ENCODE measurements at regions not wholly inside any gene's neighbourhood (a gene's known extent, or its start where the extent isn't known, plus 50 kb on each side); places are given as distances from the start of the nearest gene placed in this dataset.

DNA sequence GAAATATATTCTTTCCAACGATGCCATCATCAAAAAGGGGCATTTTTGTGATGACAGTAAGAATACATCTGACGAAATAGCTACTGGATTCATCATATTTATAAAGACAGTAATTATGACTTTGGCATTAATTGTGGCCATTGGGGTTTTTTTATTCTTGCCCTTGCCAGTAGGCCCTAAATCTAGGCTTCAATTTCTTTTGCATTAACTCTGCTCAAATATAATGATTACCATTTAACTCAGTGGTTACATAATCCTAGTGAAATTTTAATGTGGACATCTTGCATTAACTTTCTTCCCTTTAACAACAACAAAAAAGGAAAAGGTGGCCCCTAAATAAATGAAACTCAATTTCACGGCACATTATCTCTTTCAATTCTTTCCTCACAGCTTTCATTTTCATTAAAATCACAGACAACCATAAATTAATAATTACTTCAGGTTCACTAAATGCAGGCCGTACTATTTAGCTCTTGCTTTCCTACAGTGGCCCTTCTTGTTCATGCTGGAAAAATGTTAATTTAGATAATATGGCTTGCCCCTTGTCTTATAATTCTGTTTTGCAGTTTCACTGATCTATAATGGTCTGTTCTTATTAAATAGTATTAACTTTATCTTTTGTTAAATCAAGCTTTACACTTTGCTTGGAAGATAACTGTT is 615.6 kb downstream of the DACH1 start:
- Histone ChIP-seq H3K27ac (ENCODE audit: low read length) (no peak overlapping the region), H3K9me3 (ENCODE audit: insufficient read depth, low read depth, low read length) (no peaks in the 10 kb centered on the region), H3K36me3 (ENCODE audit: insufficient read depth, low read depth, low read length) (no peaks in the 10 kb centered on the region), H3K4me3 (ENCODE audit: low read length) (no peak overlapping the region), H3K27me3 (ENCODE audit: insufficient read depth, low read length) (no peaks in the 10 kb centered on the region), H3K4me1 (ENCODE audit: insufficient read depth, low read length) (peaks cover 7% of the 10 kb centered on the region), H3K9ac (ENCODE audit: low read depth, low read length) (no peak overlapping the region)

DNA sequence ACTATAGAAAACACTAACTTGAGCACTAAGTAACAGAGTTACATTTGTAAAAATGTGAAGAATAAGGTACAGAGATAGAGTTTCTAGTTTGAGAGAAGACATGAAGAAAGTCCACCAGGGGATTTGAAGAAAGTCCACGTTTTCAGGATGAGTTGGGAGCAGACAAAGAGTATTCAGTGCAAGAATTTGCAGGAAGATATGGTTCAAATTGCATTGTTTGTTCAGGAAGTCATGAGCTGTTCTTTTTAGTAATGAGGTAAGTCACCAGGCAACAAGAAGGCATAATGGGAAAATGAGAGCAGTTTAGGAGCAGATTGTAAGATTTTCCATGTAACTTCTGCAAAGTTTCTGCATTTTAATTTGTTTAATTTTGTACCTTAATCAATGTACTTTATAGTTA is 618.0 kb downstream of the DACH1 start:
- Histone ChIP-seq H3K4me1 (ENCODE audit: insufficient read depth, low read length) (peaks cover 7% of the 10 kb centered on the region), H3K9me3 (ENCODE audit: insufficient read depth, low read depth, low read length) (no peaks in the 10 kb centered on the region), H3K4me3 (ENCODE audit: low read length) (no peak overlapping the region), H3K9ac (ENCODE audit: low read depth, low read length) (no peak overlapping the region), H3K27me3 (ENCODE audit: insufficient read depth, low read length) (no peaks in the 10 kb centered on the region), H3K27ac (ENCODE audit: low read length) (no peak overlapping the region), H3K36me3 (ENCODE audit: insufficient read depth, low read depth, low read length) (no peaks in the 10 kb centered on the region)

DNA sequence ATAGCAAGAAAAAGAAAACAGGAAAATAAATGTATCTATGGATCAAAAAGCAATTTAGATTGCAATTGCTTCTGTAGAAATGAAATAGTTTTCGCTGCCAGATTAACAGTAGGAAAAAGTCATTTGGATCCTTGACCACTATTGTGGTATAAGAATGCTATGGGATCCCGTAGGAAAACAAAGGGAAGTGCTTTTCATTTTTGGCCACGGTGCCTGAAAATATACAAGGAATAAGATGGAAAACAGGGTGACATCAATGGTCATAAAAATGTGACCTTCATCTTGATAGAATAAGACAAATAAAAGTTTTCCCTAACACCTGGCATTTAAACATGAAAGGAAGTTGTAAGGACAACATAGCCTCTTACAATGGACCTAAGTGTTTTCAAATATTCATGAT is 622.8 kb downstream of the DACH1 start:
- H3K36me3 ChIP-seq (ENCODE audit: insufficient read depth, low read depth, low read length) = no peaks in the 10 kb centered on the region
- no peaks in the 10 kb centered on the region for H3K4me1 ChIP-seq (ENCODE audit: insufficient read depth, low read length)
- no peak overlapping the region for H3K4me3 ChIP-seq (ENCODE audit: low read length)

DNA sequence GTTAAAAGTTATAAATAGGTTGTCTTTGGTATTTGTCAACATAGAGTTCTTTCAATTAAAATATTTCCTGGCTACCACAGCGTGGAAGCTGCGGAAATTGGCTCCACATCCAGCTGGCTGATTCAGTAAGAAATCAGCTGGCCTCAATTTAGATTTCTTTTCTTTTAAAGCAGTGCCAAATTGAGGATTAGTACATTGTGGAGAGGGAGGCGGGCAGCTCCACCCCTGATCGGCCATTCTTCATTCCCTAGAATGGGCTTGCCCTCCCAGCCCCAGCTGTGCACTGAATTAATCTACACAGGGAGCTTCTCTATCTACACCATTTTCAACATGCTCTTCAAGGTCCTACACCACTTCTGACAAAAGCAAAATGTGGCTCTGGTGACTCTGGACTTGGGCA is 624.8 kb downstream of the DACH1 start:
- no peaks in the 10 kb centered on the region for H3K27me3 ChIP-seq (ENCODE audit: insufficient read depth, low read length)
- no peak overlapping the region for H3K27ac ChIP-seq (ENCODE audit: low read length)
- H3K9me3 ChIP-seq (ENCODE audit: insufficient read depth, low read depth, low read length) = no peaks in the 10 kb centered on the region
- no peaks in the 10 kb centered on the region for H3K36me3 ChIP-seq (ENCODE audit: insufficient read depth, low read depth, low read length)
- H3K4me1 ChIP-seq (ENCODE audit: insufficient read depth, low read length) = no peaks in the 10 kb centered on the region
- no peak overlapping the region for H3K9ac ChIP-seq (ENCODE audit: low read depth, low read length)
- H3K4me3 ChIP-seq (ENCODE audit: low read length) = no peak overlapping the region

More for the DNA sequence above, 622.8 kb downstream of the DACH1 start:
- Histone ChIP-seq H3K27me3 (ENCODE audit: insufficient read depth, low read length) (no peaks in the 10 kb centered on the region), H3K27ac (ENCODE audit: low read length) (no peak overlapping the region), H3K9me3 (ENCODE audit: insufficient read depth, low read depth, low read length) (no peaks in the 10 kb centered on the region), H3K9ac (ENCODE audit: low read depth, low read length) (no peak overlapping the region)

DNA sequence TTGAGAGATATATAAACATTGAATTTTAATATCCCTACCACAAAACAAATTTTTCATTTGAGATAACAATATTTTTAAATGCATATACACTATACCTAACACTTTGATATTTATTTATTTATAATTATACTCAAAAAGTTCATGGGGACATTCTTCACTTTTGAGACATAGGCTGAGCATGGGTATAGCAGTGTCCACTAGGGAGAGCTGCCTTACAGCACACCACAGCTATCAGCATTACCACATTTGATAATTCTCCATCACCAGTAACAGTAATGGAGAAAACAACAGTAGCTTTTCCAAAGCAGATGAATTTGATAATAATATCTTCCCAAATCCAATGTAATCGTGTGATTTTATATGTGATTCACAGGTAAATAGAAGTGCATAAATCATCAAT is 626.1 kb downstream of the DACH1 start:
- H3K4me3 ChIP-seq (ENCODE audit: low read length) = no peak overlapping the region
- no peaks in the 10 kb centered on the region for H3K4me1 ChIP-seq (ENCODE audit: insufficient read depth, low read length)
- no peaks in the 10 kb centered on the region for H3K36me3 ChIP-seq (ENCODE audit: insufficient read depth, low read depth, low read length)
- H3K27ac ChIP-seq (ENCODE audit: low read length) = no peak overlapping the region
- no peaks in the 10 kb centered on the region for H3K9me3 ChIP-seq (ENCODE audit: insufficient read depth, low read depth, low read length)
- no peaks in the 10 kb centered on the region for H3K27me3 ChIP-seq (ENCODE audit: insufficient read depth, low read length)
- H3K9ac ChIP-seq (ENCODE audit: low read depth, low read length) = no peak overlapping the region

DNA sequence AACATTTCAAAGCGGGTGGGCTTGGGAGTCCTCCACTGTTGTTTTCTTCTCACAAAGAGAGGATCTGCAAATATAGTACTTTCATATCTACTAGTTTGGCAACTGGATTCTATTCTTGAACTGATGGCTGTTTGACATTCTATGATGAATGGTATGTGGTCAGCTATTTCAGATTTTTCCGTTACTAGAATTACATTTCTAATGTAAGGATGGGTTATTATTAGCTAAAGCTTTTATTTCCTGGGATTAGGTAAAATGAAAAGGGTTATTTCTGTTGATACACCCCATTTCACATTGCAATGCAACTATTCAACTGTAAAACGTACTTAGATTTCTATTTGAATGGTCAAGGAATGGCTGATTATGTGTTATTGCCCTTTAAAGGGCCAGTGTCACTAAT is 629.7 kb downstream of the DACH1 start:
- Histone ChIP-seq H3K9ac (ENCODE audit: low read depth, low read length) (no peak overlapping the region), H3K36me3 (ENCODE audit: insufficient read depth, low read depth, low read length) (no peaks in the 10 kb centered on the region), H3K9me3 (ENCODE audit: insufficient read depth, low read depth, low read length) (no peaks in the 10 kb centered on the region), H3K27ac (ENCODE audit: low read length) (no peak overlapping the region), H3K4me3 (ENCODE audit: low read length) (no peak overlapping the region), H3K4me1 (ENCODE audit: insufficient read depth, low read length) (no peaks in the 10 kb centered on the region), H3K27me3 (ENCODE audit: insufficient read depth, low read length) (no peaks in the 10 kb centered on the region)

DNA sequence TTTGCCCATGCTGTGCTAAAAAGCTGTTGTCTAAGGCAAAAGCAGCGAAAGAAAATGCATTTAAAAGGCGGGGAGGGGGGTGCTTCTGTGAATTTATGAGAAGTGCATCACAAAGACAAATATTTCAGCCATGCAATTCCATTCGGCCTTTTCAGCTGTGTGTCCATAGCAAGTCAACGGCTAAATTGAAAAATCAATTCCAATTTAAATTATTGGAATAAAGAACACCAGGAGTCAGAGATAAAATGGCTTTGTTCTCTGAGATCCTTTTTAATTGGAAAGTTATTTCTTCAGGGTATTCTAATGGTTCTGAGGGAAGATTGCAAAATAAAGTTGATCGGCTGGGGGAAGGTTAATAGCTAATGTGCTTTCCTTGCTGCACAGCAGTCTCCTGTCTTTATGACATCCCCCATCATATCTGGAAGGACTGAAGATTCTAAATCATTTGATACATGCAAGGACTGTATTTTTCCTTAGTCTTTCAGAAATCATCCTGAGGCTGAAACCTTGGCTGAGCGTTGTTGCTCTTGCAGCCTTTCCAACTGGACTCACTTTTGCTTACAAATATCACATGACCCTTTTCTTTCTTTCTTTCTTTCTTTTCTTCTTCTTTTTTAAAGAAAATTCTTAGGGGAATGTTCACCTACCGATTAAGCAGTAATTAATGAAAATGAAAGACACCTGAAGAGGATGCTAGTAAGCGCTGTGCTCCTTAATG is 647.1 kb downstream of the DACH1 start:
- Histone ChIP-seq H3K36me3 (ENCODE audit: insufficient read depth, low read depth, low read length) (no peaks in the 10 kb centered on the region), H3K4me1 (ENCODE audit: insufficient read depth, low read length) (peaks cover 5% of the 10 kb centered on the region; the same call in 1 of the 2 replicates), H3K27me3 (ENCODE audit: insufficient read depth, low read length) (no peaks in the 10 kb centered on the region), H3K9me3 (ENCODE audit: insufficient read depth, low read depth, low read length) (no peaks in the 10 kb centered on the region), H3K4me3 (ENCODE audit: low read length) (no peak overlapping the region), H3K9ac (ENCODE audit: low read depth, low read length) (no peak overlapping the region), H3K27ac (ENCODE audit: low read length) (no peak overlapping the region)

DNA sequence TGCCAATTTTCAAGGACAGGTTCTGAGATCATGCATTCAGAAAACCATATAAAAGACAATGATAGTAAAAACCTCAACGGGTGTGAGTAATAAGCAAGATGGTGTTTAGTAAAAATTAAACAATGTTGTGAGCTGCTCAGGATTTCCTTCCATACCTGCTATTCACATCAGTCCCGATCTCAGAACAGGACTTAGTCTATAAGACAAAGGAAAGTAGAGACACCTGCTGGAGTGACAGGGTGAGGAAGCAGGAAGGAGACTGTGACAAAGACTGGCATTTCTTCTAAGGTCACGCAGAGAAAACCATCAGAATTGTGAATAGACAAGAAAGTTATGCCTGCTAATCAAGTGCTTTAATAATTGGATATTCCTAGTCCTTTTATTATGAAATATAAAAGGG is 648.0 kb downstream of the DACH1 start:
- Histone ChIP-seq H3K27ac (ENCODE audit: low read length) (no peak overlapping the region), H3K9me3 (ENCODE audit: insufficient read depth, low read depth, low read length) (no peaks in the 10 kb centered on the region), H3K36me3 (ENCODE audit: insufficient read depth, low read depth, low read length) (no peaks in the 10 kb centered on the region), H3K4me3 (ENCODE audit: low read length) (no peak overlapping the region), H3K9ac (ENCODE audit: low read depth, low read length) (no peak overlapping the region), H3K4me1 (ENCODE audit: insufficient read depth, low read length) (peaks cover 5% of the 10 kb centered on the region; the same call in 1 of the 2 replicates), H3K27me3 (ENCODE audit: insufficient read depth, low read length) (no peaks in the 10 kb centered on the region)

DNA sequence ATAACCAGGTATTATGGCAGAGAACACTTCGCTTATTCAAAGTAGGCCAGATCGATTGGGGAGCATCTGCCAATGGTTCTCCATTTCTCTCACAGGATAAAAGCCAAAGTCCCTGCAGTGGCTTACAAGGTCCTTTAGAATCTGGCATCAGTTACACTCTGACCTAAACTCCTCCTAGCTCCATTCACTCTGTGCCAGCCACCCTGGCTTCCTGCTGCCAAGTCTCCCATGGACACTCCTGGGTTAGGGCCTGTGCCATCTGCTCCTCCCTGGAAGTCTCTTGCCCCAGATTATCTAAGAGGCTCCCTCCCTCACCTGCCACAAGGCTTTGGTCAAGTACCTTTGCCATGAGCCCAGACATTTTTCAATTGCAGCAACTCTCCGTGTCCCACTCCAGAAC is 649.2 kb downstream of the DACH1 start:
- Histone ChIP-seq H3K36me3 (ENCODE audit: insufficient read depth, low read depth, low read length) (no peaks in the 10 kb centered on the region), H3K27ac (ENCODE audit: low read length) (no peak overlapping the region), H3K4me3 (ENCODE audit: low read length) (no peak overlapping the region), H3K9me3 (ENCODE audit: insufficient read depth, low read depth, low read length) (no peaks in the 10 kb centered on the region), H3K9ac (ENCODE audit: low read depth, low read length) (no peak overlapping the region), H3K27me3 (ENCODE audit: insufficient read depth, low read length) (no peaks in the 10 kb centered on the region), H3K4me1 (ENCODE audit: insufficient read depth, low read length) (peaks cover 5% of the 10 kb centered on the region; the same call in 1 of the 2 replicates)

DNA sequence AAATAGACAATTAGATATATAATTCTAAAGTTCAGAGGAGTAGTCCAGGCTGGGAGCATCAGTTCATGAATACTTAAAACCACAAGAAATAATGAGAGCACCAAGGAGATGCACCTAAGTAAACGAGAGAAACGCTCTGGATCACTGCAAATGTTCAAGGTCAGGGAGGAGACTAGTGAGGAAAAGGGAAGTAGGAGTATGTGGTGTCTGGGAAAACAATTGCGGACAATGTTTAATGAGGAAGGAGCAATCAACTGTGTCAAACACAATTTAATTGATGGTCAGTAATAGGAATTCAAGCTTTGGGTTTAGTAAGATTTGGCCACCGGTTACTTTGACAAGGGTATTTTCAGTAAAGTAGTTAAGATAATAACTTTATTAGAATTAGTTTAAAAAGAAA is 652.2 kb downstream of the DACH1 start:
- Histone ChIP-seq H3K27ac (ENCODE audit: low read length) (no peak overlapping the region), H3K9ac (ENCODE audit: low read depth, low read length) (no peak overlapping the region)

DNA sequence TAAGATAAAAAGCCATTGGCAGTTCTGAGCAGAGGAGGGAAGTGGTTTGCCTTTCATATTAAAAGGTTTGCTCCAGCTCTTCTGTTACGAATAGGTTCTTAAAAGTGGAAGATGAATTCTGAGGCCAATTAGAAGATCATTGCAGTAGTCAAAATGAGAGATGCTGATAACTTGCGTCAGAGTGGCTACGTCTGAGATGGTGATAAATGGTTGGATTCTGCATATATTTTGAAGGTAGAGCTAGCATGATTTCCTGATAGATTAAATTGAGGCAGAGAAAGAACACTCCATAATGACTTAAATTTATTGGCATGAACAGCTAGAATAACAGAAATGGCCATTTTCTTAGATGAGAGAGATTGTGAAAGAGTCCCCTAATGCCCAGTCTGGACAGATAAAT is 652.6 kb downstream of the DACH1 start:
- Histone ChIP-seq H3K27ac (ENCODE audit: low read length) (no peak overlapping the region), H3K4me3 (ENCODE audit: low read length) (no peak overlapping the region), H3K36me3 (ENCODE audit: insufficient read depth, low read depth, low read length) (no peaks in the 10 kb centered on the region), H3K27me3 (ENCODE audit: insufficient read depth, low read length) (no peaks in the 10 kb centered on the region), H3K9ac (ENCODE audit: low read depth, low read length) (no peak overlapping the region), H3K9me3 (ENCODE audit: insufficient read depth, low read depth, low read length) (no peaks in the 10 kb centered on the region), H3K4me1 (ENCODE audit: insufficient read depth, low read length) (peaks cover under 1% of the 10 kb centered on the region; the same call in 1 of the 2 replicates)

More for the DNA sequence above, 652.2 kb downstream of the DACH1 start:
- Histone ChIP-seq H3K27me3 (ENCODE audit: insufficient read depth, low read length) (no peaks in the 10 kb centered on the region), H3K4me1 (ENCODE audit: insufficient read depth, low read length) (peaks cover 5% of the 10 kb centered on the region; the same call in 1 of the 2 replicates), H3K36me3 (ENCODE audit: insufficient read depth, low read depth, low read length) (no peaks in the 10 kb centered on the region), H3K9me3 (ENCODE audit: insufficient read depth, low read depth, low read length) (no peaks in the 10 kb centered on the region), H3K4me3 (ENCODE audit: low read length) (no peak overlapping the region)

DNA sequence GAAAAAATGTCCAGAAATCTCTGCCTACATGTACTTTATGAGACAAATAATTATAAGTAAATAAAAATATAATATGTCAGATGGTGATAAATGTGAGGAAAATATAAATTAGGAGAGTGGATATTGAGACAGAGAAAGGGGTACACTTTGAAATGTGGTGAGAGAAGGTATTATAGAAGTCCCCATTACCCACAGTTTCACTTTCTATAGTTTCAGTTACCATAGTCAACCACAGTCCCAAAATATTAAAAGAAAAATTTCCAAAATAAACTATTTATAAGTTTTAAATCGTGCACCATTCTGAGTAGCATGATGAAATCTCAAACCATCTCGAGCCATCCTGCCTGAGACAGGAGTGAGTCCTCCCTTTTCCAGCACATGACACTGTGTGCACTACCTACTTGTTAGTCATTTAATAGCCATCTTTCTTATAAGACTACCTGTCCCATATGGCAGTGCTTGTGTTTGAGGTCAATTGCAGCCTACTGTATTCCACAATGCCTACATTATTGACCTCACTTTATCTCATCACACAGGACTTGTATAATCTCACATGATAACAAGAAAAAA is 653.7 kb downstream of the DACH1 start:
- Histone ChIP-seq H3K9ac (ENCODE audit: low read depth, low read length) (no peak overlapping the region), H3K9me3 (ENCODE audit: insufficient read depth, low read depth, low read length) (no peaks in the 10 kb centered on the region), H3K27ac (ENCODE audit: low read length) (no peak overlapping the region), H3K36me3 (ENCODE audit: insufficient read depth, low read depth, low read length) (no peaks in the 10 kb centered on the region), H3K4me1 (ENCODE audit: insufficient read depth, low read length) (no peaks in the 10 kb centered on the region), H3K27me3 (ENCODE audit: insufficient read depth, low read length) (no peaks in the 10 kb centered on the region), H3K4me3 (ENCODE audit: low read length) (no peak overlapping the region)

Data from iPS-20b (cell line).